ENCODE measurements at regions not wholly inside any gene's neighbourhood (a gene's known extent, or its start where the extent isn't known, plus 50 kb on each side); places are given as distances from the start of the nearest gene placed in this dataset.
"Not testable (repeated sequence)": the region's sequence is repeated elsewhere in the genome, so short reads cannot be mapped to it uniquely, and the experiment has no call there.

- no peak for DNase-seq (ENCODE audit: low read depth)
These were observed 72.7 kb upstream of the NALF2 start for GRCh38 chrX:69431420-69431819.

GRCh38 chrX:69430785-69431184 is 73.3 kb upstream of the NALF2 start:
- DNase-seq (ENCODE audit: low read depth): no peak

GRCh38 chrX:69429339-69430015 is 74.6 kb upstream of the NALF2 start:
- no peak for DNase-seq (ENCODE audit: low read depth)

- no peak for DNase-seq (ENCODE audit: low read depth)
These were observed 75.9 kb upstream of the NALF2 start for GRCh38 chrX:69428216-69428615.

- DNase-seq (ENCODE audit: low read depth): no peak
These were observed 79.2 kb upstream of the NALF2 start for GRCh38 chrX:69424910-69425309.

GRCh38 chrX:69424161-69424560 is 80.0 kb upstream of the NALF2 start:
- DNase-seq (ENCODE audit: low read depth): no peak

GRCh38 chrX:69422208-69422607 is 81.9 kb upstream of the NALF2 start:
- DNase-seq (ENCODE audit: low read depth): not testable (repeated sequence)

GRCh38 chrX:69415698-69416097 is 88.4 kb upstream of the NALF2 start:
- DNase-seq (ENCODE audit: low read depth): no peak

- no peak for DNase-seq (ENCODE audit: low read depth)
These were observed 91.5 kb upstream of the NALF2 start for GRCh38 chrX:69412661-69413060.

GRCh38 chrX:69398881-69399280 is 105.2 kb upstream of the NALF2 start:
- no peak for DNase-seq (ENCODE audit: low read depth)

GRCh38 chrX:69396916-69397315 is 107.2 kb upstream of the NALF2 start:
- no peak for DNase-seq (ENCODE audit: low read depth)

- no peak for DNase-seq (ENCODE audit: low read depth)
These were observed 108.8 kb upstream of the NALF2 start for GRCh38 chrX:69395306-69395705.

- no peak for DNase-seq (ENCODE audit: low read depth)
These were observed 115.0 kb upstream of the NALF2 start for GRCh38 chrX:69389101-69389501.

GRCh38 chrX:69388526-69388925 is 115.6 kb upstream of the NALF2 start:
- no peak for DNase-seq (ENCODE audit: low read depth)

- peak; percentile 9 for DNase-seq (ENCODE audit: low read depth)
These were observed 116.3 kb upstream of the NALF2 start for GRCh38 chrX:69387567-69388487.

- DNase-seq (ENCODE audit: low read depth): no peak
These were observed 117.4 kb upstream of the NALF2 start for GRCh38 chrX:69386681-69387080.

GRCh38 chrX:69379412-69379811 is 124.7 kb upstream of the NALF2 start:
- DNase-seq (ENCODE audit: low read depth): no peak

- DNase-seq (ENCODE audit: low read depth): no peak
These were observed 129.6 kb upstream of the NALF2 start for GRCh38 chrX:69374569-69374968.

- no peak for DNase-seq (ENCODE audit: low read depth)
These were observed 131.7 kb upstream of the NALF2 start for GRCh38 chrX:69372435-69372834.

GRCh38 chrX:69371159-69371558 is 133.0 kb upstream of the NALF2 start:
- DNase-seq (ENCODE audit: low read depth): no peak

- no peak for DNase-seq (ENCODE audit: low read depth)
These were observed 134.1 kb upstream of the NALF2 start for GRCh38 chrX:69369999-69370398.

- no peak for DNase-seq (ENCODE audit: low read depth)
These were observed 137.9 kb upstream of the NALF2 start for GRCh38 chrX:69366183-69366582.

GRCh38 chrX:69365755-69366154 is 138.4 kb upstream of the NALF2 start:
- no peak for DNase-seq (ENCODE audit: low read depth)

Data from stimulated activated CD8-positive, alpha-beta memory T cell treated with anti-CD3 and anti-CD28 coated beads, Interleukin-4, amount 100 ng/mL, for 24 hours (primary cell).